Ishikawa (cell line): ENCODE measurements at regions not wholly inside any gene's neighbourhood (a gene's known extent, or its start where the extent isn't known, plus 50 kb on each side); places are given as distances from the start of the nearest gene placed in this dataset.

ENCODE experiments used
- CEBPB ChIP-seq: IDR thresholded peaks from 2 replicates; pipeline ENCODE4 v1.6.1; 2012
- CREB1 ChIP-seq: IDR thresholded peaks from 2 replicates; pipeline ENCODE4 v1.6.1; 2012; ENCODE audit warnings: low read depth
- EGR1 ChIP-seq: IDR thresholded peaks from 2 replicates; pipeline ENCODE4 v1.6.1; 2012
- EP300 ChIP-seq: IDR thresholded peaks from 2 replicates; pipeline ENCODE4 v1.6.1; 2012; ENCODE audit warnings: borderline replicate concordance
- FOXM1 ChIP-seq: IDR thresholded peaks from 2 replicates; pipeline ENCODE4 v1.6.1; 2012; ENCODE audit warnings: low read depth, borderline replicate concordance
- NFIC ChIP-seq: IDR thresholded peaks from 2 replicates; pipeline ENCODE4 v1.6.1; 2012
- RAD21 ChIP-seq: IDR thresholded peaks from 2 replicates; pipeline ENCODE4 v1.6.1; 2012; ENCODE audit warnings: low read depth
- TCF12 ChIP-seq: IDR thresholded peaks from 2 replicates; pipeline ENCODE4 v1.6.1; 2012; ENCODE audit warnings: low read depth
- TEAD4 ChIP-seq: IDR thresholded peaks from 2 replicates; pipeline ENCODE4 v1.6.1; 2012
- YY1 ChIP-seq: IDR thresholded peaks from 2 replicates; pipeline ENCODE4 v1.6.1; 2012; ENCODE audit warnings: low read depth
- ZBTB7A ChIP-seq: IDR thresholded peaks from 2 replicates; pipeline ENCODE4 v1.6.1; 2012; ENCODE audit warnings: low read depth
- TF ChIP-seq, protein P1 (sequence below): IDR thresholded peaks from 2 replicates; pipeline ENCODE4 v1.6.1; 2012
- TF ChIP-seq, protein P2 (sequence below): IDR thresholded peaks from 2 replicates; pipeline ENCODE4 v1.6.1; 2012

DNA sequence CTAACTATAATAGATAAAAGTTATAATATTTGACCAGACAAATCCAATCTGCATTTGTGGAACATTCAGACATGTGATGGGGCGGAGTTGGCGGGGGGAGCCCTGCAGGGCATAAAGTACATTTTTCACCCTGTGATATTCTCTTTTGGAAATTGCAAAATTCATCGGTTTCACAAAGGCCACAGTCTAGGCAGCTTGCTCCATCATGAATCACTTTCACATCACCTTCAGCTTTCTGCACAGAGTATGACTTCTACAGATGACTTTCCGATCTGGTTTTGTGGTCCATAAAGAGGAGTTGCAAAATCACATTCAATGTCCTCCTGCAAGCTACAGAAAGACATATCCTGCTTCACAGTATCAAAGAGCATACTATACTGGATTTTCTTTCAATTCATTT is 51.4 kb upstream of the APBB1IP start:
- no peak for TF ChIP-seq EP300
- TF ChIP-seq RAD21, result no peak
- TF ChIP-seq NFIC, result no peak
- no peak for TF ChIP-seq TCF12
- no peak for TF ChIP-seq YY1
- TF ChIP-seq ZBTB7A, result no peak
- no peak for TF ChIP-seq CEBPB
- no peak for TF ChIP-seq TEAD4
- no peak for TF ChIP-seq FOXM1
- TF ChIP-seq EGR1, result no peak
- TF ChIP-seq, protein P1, sequence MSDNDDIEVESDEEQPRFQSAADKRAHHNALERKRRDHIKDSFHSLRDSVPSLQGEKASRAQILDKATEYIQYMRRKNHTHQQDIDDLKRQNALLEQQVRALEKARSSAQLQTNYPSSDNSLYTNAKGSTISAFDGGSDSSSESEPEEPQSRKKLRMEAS, result no peak
- TF ChIP-seq, protein P2, sequence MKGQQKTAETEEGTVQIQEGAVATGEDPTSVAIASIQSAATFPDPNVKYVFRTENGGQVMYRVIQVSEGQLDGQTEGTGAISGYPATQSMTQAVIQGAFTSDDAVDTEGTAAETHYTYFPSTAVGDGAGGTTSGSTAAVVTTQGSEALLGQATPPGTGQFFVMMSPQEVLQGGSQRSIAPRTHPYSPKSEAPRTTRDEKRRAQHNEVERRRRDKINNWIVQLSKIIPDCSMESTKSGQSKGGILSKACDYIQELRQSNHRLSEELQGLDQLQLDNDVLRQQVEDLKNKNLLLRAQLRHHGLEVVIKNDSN, result no peak
- TF ChIP-seq CREB1, result no peak
